ENCODE measurements at regions not wholly inside any gene's neighbourhood (a gene's known extent, or its start where the extent isn't known, plus 50 kb on each side); places are given as distances from the start of the nearest gene placed in this dataset.
"Not testable (repeated sequence)": the region's sequence is repeated elsewhere in the genome, so short reads cannot be mapped to it uniquely, and the experiment has no call there.

DNA sequence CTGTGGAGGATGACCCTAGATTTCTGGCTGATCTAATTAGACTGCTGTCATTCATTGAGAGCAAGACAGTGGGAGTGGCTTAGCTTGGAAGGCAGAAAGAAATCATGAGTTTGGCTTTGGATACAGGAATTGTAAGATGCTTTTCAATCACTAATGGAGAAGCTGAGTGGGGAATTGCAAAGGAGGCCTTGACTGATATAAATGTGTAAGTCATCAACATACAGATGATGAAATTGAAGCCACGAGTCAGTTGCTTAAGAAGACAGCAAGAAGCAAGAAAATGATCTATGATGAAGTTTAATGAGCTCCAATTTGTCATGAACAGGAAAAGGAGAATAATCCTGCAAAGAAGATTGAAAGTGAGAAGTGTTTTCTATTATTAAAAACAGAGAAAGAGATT is 136.7 kb upstream of the C1QTNF7 start:
- no peak for DNase-seq (ENCODE audit: low read depth)

DNA sequence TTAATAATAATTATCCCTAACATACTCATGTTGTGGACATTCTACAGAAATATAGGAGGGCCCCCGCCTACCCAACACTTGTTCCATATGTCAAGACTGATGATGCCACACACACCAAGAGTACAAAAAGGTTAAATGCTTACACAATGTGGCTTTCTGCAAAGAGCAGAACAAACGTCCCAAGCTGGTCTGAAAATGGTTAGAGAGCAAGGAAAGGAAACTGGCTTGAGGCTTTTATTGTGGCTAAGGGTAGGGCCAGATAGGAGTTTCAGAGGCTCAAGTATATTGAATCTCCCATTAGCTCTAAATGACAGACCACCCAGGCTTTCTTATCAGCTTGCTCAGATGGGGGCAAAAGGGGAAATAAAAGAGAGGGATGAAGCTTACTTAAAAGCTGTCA is 134.1 kb upstream of the C1QTNF7 start:
- DNase-seq (ENCODE audit: low read depth), result no peak

DNA sequence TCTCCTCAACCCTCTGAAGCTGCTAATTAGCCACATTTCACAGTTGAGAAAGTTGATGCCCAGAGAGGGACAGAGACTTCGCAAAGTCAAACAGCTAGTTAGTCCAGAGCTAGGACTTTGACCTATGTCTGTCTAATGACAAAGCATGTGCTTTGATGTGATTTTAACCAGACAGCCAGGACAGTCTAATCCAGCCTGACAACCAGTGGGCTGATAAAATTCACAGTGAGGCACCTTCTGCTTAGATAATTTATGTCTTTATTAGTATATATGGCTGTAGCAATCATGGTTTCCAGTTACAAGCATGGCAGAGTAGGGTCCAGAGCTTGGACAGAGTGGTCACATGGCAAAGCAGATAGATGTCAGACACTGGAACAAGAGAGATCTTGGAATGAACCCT is 133.6 kb upstream of the C1QTNF7 start:
- DNase-seq (ENCODE audit: low read depth), result no peak

DNA sequence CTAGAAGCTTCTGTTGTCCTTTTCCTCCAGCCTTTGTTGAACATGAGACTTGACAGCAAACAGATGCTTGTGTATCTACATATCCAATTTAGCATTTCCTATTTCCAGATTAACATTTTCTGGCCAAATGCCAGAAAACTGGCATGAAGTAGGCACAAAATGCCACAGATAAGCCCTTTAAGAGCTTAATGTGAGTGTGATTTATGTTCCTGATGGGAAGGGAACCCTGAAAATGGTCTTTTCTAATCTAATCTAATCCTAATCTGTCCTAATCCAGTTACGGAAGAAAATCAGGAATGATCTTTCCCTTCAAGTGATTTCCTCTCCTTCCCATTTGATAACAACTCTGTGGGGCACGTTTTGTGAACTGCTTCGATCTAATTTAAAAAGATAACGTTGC is 133.0 kb upstream of the C1QTNF7 start:
- DNase-seq (ENCODE audit: low read depth), result no peak

DNA sequence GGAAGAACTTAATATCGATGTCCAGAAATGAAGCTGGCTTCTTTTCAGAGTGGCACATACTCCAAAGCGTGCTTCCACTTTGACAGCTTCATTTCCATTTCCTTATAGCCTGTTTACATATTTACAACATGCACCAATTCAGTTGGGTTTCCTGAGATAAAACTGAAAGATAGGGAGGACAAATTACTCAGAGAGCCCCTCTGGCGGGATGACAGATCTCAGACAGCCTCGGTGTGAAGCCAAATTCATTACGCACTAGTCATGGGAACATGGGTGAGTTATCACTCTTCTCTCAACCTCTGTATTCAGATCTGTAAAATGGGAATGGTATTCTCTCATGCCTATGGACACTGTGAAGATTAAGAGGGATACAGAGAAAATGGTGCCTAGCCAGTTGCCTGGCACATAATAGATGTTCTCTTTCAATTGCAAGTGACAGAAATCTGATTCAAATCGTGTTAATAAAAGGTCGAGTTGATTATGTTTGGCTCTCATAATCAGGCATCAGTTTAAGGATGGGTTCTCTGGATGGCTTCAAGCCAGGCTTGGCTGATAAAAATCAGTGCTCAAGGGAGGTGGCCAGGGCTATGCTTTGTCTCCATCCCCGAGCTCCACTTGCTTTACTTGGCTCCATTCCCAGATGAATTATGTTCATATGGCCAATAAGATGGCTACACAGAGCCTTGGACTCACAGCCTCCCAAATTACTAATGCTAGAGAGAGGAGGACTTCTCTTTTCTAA is 132.2 kb upstream of the C1QTNF7 start:
- no peak for DNase-seq (ENCODE audit: low read depth)

DNA sequence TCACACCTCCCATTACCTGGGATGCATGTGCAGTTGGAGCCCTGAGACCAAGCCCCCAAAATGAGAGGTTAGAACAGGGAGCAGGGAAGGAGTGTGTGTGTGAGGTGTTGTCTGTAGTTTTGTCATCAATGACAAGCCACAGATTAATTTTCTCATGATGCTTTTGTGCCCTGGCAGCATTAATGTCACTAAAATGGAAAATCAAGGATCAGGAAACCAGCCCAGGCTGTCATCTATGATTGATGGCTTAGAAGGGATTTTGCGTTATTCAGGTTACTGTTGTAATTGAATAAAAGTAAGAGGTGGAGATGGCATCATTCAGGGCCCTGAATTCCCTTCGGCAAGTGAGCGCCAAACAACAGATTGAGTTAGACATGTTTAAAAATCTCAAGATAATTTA is 130.5 kb upstream of the C1QTNF7 start:
- no peak for DNase-seq (ENCODE audit: low read depth)

DNA sequence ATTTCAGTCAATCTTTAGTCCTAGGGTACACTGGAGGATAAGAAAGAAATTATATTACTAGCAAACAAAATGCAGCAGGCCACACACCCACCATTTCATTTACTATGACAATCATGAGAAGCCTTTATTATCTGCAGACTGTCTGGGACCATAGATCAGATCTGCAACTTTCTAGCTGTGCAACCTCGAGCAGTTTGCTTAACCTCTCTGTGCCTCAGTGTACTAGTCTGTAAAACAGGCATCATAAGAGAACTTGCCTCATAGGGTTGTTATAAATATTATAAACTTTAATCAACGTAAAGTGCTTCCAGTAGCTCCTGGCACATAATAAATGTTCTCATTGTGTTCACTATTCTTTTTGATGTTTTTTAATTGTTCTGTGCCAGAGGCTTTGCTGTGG is 128.2 kb upstream of the C1QTNF7 start:
- no peak for DNase-seq (ENCODE audit: low read depth)

DNA sequence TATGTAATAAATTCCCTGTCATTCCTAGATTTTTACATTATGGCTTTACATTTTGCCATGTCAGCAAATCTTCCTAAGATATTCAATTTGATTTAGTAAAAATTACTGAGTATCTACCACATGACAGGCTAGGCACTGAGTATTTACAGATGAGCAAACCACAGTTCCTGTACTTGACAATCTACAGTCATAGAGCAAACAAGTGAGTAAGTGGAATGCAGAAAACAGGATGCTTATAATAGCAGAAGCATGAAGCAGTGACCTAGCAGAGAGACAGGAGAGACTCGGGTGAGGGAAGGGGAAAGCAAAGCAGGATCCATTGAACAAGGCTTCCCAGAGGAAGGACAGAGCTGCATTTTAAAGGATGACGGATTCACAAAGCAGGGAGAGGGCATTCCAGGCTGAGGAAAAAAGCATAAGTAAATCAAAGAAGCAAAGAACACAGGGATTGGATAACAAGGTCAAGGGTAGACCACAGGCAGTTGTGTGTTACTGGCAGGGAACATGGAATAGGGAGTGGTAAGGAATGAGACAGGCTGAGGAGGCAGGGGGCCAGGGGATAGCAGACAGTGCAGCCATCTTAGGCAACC is 124.7 kb upstream of the C1QTNF7 start:
- DNase-seq (ENCODE audit: low read depth), result no peak

DNA sequence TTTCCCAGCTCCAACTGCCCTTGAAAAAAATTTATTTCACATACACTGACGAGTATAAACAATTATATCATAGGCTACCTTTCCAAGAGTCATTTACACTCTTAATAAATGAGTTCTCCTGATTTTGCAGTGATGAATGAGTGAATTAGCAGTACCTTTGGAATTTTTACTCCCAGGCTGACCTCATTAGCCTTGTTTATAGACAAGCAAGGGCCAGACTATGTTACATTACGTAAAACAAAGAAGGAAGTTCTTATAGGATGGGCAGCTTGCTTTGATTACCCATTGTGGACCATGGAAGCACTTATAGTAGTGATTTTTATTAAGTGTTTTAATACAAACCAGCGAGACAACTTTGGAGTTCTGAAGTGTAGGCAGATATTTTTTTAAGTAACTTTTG is 112.9 kb upstream of the C1QTNF7 start:
- no peak for DNase-seq (ENCODE audit: low read depth)

DNA sequence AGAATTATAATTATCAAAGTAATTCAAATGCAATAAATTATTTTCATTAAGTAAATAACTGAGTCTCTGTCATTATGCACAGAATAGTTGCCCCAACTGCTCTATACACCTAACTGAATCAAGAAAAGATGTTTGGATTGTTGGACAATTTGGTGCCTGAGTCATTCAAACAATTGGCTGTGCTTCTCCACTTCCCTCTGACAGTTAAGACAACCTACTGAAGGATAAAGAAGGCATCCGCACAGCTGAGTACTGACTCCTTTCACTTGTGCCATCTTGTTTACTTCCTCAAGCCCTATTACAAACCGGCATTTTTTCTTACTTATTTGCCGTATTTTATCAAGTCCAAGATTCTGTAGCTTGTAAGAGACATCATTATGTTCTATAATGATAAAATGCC is 110.6 kb upstream of the C1QTNF7 start:
- no peak for DNase-seq (ENCODE audit: low read depth)

DNA sequence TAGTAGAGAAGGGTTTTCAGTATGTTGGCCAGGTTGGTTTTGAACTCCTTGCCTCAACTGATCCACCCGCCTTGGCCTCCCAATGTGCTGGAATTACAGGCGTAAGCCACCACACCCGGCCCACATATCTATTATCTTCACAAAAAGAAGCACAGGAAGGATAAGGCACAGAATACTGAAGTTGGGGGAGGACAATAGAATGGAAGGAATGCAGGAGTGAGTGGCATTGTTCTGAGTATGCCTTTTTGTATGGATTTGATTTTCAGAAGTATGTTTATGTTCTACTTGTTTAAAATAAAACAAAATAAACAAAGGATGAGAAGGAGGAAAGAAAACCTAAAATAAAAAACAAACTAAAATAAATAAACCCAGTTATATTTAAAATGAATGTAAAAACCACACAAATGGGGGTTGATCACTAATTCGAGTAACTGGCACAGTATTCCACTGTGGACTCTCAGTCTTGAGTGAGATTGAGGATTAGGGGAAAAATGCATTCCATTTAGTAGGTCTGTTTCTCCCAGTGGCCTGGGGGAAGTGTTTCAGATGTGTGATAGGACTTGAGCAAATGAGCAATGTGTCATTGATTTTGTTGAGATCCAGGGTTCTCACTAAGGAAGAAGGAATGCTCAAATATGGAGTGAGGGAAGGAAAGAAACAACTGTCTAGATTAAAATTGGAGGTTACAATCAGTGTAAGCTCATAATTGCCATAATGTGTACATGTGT is 109.0 kb upstream of the C1QTNF7 start:
- no peak for DNase-seq (ENCODE audit: low read depth)

DNA sequence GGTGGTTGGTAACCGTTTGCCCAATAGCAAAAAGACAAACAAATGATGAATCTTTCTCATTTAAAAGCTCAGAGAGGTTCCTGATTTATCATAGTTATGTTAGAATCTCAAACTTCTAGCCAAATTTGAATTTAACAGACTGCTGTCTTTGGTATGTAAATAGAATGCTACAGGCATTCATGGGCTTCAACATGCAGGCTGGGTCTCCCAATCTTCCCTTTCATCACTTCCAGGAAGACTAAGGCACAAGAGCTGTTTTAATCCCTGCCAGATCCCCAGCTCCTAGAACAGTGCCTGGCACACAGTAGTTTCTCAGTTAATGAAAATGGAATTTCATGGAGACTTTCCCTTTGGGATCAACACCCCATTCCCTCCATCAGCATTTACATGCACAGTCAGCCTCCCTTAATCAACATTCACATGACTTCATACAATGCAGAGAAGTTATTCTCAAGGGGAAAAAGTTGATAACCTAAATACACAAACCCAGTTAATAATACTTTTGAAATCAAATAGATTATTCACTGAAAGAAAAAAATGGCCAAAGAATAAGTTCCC is 107.6 kb upstream of the C1QTNF7 start:
- DNase-seq (ENCODE audit: low read depth), result no peak

DNA sequence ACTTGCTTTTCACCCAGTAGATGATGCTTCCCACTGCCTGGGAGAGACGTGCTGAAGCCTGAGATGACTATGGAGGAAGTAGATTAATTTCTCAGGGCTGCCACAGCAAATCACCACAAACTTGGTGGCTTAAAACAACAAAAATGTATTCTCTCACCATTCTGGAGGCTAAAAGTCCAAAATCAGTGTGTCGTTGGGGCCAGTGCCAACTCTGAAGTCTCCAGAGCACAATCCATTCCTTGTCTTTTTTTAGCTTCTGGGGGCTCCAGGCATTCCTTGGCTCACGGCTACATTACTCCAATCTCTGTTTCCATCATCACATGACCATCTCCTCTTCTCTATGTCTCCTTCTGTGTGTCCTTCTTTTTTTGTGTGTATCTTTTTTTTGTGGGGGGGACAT is 105.8 kb upstream of the C1QTNF7 start:
- DNase-seq (ENCODE audit: low read depth), result no peak

DNA sequence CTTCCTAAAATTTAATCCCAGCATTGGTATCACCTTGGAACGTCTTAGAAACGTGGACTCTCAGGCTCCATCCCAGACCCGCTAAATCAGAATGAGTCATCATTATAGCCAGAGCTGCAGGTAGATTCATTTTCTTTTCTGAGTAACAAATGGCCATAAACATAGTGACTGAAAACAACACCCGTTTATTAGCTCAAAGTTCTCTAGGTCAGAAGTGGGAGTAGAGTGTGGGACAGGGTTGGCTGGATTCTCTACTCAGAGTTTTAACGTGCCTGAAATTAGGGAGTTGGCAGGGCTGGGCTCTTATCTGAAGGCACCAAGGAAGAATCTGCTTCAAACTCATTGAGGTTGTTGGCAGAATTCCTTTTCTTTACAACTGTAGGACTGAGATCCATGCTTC is 101.8 kb upstream of the C1QTNF7 start:
- no peak for DNase-seq (ENCODE audit: low read depth)

DNA sequence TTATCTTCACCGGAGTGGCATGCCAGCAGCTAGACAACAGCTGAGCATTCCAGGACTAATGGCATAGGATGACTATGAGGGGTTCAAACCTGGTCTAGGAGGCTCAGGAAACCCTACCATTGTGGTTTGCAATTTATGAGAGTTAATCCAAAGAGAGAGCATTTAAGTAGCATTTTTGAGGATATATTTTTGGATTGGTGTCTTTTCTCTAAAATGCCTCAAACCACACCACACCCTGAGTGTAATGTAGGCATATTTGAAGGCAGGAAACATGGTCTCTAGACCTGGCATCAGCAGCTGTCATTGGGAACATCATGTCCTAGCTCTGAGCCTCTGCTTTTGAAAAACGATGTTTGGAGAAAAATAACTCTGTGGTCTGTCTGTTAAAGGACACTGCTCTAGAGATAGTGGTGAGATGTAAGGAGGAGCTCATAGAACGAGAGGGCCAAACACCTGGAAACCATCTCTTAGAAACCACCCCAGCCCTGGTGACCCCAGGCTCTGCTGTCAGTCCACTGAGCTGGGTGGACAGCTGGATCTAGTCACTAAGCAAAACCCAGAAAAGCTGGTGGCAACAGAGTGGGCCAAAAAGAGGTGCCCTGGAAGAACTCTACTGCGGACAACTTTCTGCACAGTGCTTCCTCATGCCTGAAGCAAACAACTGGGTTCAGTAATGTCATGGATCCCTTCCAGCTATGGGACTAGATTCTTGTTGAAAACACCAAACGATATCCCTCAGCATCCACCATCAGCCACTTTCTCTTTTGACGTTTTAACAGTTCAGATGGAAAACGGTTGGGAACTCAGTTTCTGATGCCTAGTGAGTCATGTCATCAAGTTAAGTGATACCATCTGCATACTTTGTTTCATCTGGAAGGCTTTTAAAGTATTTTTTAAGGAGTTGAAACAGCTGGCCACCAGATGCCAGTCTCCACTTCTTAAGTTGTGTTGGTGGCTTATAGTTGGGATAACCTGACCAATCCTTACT is 100.2 kb upstream of the C1QTNF7 start:
- DNase-seq (ENCODE audit: low read depth), result no peak

DNA sequence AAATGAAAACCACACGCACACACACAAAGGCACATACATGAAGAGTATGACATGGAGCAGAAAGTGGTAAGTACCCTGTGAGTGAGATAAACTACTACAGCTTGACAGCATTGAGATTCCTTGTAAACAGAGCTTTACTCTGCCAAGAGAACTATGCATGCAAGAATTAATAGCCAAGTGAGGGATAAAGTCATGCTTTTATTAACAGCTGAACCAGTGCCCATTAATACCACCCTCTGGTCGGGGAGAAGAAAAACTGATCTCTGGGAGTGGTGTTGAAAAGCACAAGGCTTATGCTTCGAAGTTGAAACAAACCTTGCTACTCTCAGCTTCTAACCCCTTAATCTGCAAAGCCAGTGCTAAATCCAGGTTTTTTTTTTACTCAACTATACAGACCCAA is 95.9 kb upstream of the C1QTNF7 start:
- no peak for DNase-seq (ENCODE audit: low read depth)

DNA sequence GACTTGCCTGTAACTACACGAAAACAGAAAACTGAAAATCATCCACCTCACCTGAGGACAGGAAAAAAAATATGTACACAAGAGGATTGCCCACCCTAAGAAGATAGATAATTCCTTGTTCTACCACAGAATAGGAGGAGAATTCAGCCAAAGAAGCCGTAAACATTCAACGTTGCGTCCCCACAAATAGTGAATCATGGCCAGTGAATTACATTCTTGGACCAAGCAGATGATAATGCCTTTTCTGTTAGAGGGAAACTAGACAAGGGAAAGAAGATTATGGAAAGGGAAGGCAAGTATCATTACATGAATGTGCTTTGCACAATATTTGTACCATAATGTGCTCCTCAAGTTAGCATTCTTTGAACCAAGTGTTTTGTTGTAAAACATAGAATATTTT is 95.5 kb upstream of the C1QTNF7 start:
- no peak for DNase-seq (ENCODE audit: low read depth)

DNA sequence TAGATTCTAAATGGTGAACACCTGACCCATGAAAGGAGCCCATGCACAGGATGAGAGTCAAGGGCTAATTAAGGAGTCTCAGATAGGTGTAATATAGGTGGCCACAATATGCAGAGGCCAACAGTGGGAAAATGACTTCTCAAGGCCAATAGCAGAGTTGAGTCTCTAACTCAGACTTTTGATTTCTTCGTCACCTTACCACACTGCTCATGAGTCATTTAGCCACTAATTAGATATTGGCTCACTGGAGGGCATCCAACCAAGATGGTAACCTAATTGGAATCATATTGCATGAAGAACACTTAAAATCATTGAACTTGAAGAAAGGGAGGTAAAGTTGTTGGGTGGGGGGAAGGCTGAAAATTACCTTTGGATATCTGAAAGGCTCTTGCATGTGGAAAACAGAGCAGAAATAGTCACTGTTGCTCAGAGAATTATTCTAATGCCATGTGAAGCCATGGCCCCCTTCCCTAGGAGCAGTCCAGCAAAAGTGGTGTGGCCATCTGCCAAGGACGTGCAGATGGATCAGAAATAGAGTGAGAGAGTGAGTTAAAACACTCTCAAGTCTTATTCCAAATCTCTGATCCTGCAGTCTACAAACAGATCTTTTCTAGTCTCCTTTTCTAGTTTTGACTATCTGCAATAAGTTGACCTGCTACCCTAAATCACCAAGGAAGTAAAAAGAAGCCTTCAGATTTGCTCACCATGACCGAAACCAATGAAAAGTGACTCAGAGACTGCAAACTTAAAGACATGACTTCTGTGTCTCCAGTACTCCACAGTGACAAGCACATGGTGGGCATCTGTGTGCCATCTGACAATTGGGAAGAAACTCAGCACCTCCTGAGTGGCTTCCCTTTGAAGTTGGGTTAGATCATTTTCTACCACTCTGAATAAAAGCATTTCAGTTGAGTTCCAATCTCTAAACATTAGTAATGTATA is 93.9 kb upstream of the C1QTNF7 start:
- DNase-seq (ENCODE audit: low read depth), result no peak

DNA sequence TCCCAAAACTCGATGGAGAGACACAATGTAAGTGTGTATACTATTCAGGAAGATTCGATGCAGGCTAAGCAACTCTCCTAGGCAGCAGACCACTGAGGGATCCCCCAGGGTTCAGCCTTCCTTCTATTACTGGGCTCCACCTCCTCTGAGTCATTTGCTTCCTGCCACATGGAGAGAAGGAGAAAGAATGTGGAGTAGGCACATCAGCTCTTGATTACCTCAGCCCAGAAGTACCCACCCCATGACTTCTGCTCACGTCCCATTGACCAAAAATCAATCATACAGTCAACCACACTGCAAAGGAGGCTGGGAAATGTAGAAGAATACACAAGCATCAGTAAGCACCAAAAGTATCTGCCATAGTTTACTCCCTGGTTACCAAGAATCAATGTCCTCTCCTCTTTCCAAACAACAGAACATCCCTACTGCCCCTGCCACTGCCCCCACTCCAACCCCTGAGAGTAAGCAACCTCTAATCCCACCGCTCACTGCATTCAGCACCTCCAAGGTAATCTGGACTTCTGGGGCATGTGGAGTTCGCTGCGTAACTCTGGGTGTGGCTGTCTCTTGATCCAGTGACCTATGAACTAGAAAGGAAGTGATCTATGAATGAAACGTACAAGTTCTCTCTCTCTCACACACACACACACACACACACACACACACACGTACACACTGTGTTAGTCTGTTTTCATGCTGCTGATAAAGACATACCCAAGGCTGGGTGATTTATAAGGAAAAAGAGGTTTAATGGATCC is 91.2 kb upstream of the C1QTNF7 start:
- DNase-seq (ENCODE audit: low read depth), result no peak

DNA sequence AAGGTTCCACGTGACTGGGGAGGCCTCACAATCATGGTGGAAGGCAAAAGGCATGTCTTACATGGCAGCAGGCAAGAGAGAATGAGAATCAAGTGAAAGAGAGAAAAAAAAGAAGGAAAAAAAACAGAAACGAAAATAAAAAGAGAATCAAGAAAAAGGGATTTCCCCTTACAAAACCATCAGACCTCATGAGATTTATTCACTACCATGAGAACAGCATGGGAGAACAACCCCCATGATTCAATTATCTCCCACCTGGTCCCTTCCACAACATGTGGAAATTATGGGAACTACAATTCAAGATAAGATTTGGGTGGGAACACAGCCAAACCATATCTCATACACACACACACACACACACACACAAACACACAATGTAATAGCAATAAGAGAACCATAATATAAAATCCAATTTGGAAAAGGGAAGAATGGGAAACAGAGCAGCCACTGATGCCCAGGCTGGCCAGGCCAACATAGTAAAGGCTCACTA is 90.6 kb upstream of the C1QTNF7 start:
- DNase-seq (ENCODE audit: low read depth), result not testable (repeated sequence)

All from T-helper 22 cell (primary cell).